GM13976 (cell line): ENCODE measurements at regions not wholly inside any gene's neighbourhood (a gene's known extent, or its start where the extent isn't known, plus 50 kb on each side); places are given as distances from the start of the nearest gene placed in this dataset.
"Not testable (repeated sequence)": the region's sequence is repeated elsewhere in the genome, so short reads cannot be mapped to it uniquely, and the experiment has no call there.

Experiments
- DNase-seq: peaks from one replicate; pipeline ENCODE4 v3.0.0; 2012; ENCODE audit warnings: low spot score
- CTCF ChIP-seq: IDR thresholded peaks from 2 replicates; pipeline ENCODE4 v1.5.1; 2012; ENCODE audit warnings: borderline replicate concordance, mild to moderate bottlenecking; ENCODE audit not compliant: insufficient read depth; ENCODE audit errors: extremely low read depth, missing control alignments, control extremely low read depth
- in situ Hi-C: fragments of 300-500 bp; cut with MboI; formaldehyde crosslinking; loops from one replicate; pipeline ENCODE4 v1.12.0; 2022; ENCODE audit warnings: low sequenced_read_pairs, mixed read lengths, inconsistent platforms; ENCODE audit not compliant: unreplicated experiment

- no peak for DNase-seq
- in situ Hi-C loops: no loop called here
- no peak for TF ChIP-seq CTCF
Measured at GRCh38 chr18:70576276-70577022, 287.6 kb downstream of the SOCS6 start.

GRCh38 chr18:70574951-70575350, 286.1 kb downstream of the SOCS6 start:
- in situ Hi-C loops, DNase-seq: not testable (repeated sequence)

GRCh38 chr18:70569647-70570046, 280.8 kb downstream of the SOCS6 start:
- DNase-seq, in situ Hi-C loops: not testable (repeated sequence)

GRCh38 chr18:70559446-70559845, 270.6 kb downstream of the SOCS6 start:
- no peak for TF ChIP-seq CTCF
- DNase-seq: no peak
- in situ Hi-C loops: no loop called here

GRCh38 chr18:70558371-70558770, 269.5 kb downstream of the SOCS6 start:
- in situ Hi-C loops: no loop called here
- DNase-seq: no peak
- no peak for TF ChIP-seq CTCF

- in situ Hi-C loops: no loop called here
- no peak for DNase-seq
- TF ChIP-seq CTCF: no peak
Measured at GRCh38 chr18:70554854-70555445, 266.1 kb downstream of the SOCS6 start.

GRCh38 chr18:70553936-70554260, 265.1 kb downstream of the SOCS6 start:
- no peak for DNase-seq
- in situ Hi-C loops: no loop called here
- no peak for TF ChIP-seq CTCF

- no peak for TF ChIP-seq CTCF
- no peak for DNase-seq
- in situ Hi-C loops: no loop called here
Measured at GRCh38 chr18:70553245-70553935, 264.5 kb downstream of the SOCS6 start.
